ENCODE measurements at regions not wholly inside any gene's neighbourhood (a gene's known extent, or its start where the extent isn't known, plus 50 kb on each side); places are given as distances from the start of the nearest gene placed in this dataset.

DNA sequence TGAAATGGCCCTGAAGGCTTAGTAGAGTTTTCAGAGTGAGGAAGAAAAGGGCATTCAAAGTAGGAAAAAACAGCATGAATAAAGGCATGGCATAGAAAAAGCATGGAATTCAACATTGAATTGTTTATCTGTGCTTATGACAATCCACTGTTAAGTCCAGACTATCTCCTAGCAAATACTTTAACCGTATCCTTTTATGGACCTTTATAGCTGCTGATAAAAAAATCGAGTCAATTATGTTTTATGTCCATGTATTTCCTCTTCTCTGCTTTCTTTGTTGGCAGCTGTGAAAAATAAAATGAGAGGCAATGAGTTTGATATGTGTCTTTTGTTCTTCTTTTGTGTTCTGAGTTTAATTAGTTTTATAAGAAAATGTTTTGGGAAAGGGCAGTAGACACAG lies 70.4 kb downstream of the TDRD15 start:
- TF ChIP-seq SPI1 (IDR thresholded peaks at IDR 0.05; ENCODE audit: low read depth, low read length) (no peak), TAF1 (IDR thresholded peaks at IDR 0.05; ENCODE audit: low read depth, low read length) (no peak), POLR2A (IDR thresholded peaks at IDR 0.05; ENCODE audit: low read depth, low read length) (no peak), POLR2AphosphoS5 (IDR thresholded peaks at IDR 0.05; ENCODE audit: low read depth, low read length) (no peak), POU2F2 (IDR thresholded peaks at IDR 0.05; ENCODE audit: low read depth, low read length) (no peak)
